Glutamatergic neuron (in vitro differentiated cells): ENCODE measurements at regions not wholly inside any gene's neighbourhood (a gene's known extent, or its start where the extent isn't known, plus 50 kb on each side); places are given as distances from the start of the nearest gene placed in this dataset.

Source experiments
- DNase-seq: peaks from one replicate; pipeline ENCODE4 v3.0.0; 2022
- H3K27ac Mint-ChIP-seq: one replicate; pipeline ENCODE4 v1.8.0; 2020; ENCODE audit warnings: mild to moderate bottlenecking, mixed read lengths, inconsistent platforms; ENCODE audit not compliant: unreplicated experiment
- H3K27me3 Mint-ChIP-seq: one replicate; pipeline ENCODE4 v1.8.0; 2020; ENCODE audit warnings: mild to moderate bottlenecking, moderate library complexity, mixed read lengths, inconsistent platforms; ENCODE audit not compliant: unreplicated experiment
- H3K36me3 Mint-ChIP-seq: one replicate; pipeline ENCODE4 v1.8.0; 2020; ENCODE audit warnings: mild to moderate bottlenecking, mixed read lengths, inconsistent platforms; ENCODE audit not compliant: unreplicated experiment
- H3K4me1 Mint-ChIP-seq: one replicate; pipeline ENCODE4 v1.8.0; 2020; ENCODE audit warnings: mild to moderate bottlenecking, low read depth, mixed read lengths, inconsistent platforms; ENCODE audit not compliant: unreplicated experiment
- H3K4me3 Mint-ChIP-seq: one replicate; pipeline ENCODE4 v1.8.0; 2020; ENCODE audit warnings: mild to moderate bottlenecking, mixed read lengths, inconsistent platforms; ENCODE audit not compliant: unreplicated experiment
- H3K9me3 Mint-ChIP-seq: one replicate; pipeline ENCODE4 v1.8.0; 2020; ENCODE audit warnings: mild to moderate bottlenecking, moderate library complexity, mixed read lengths, inconsistent platforms; ENCODE audit not compliant: unreplicated experiment
- TF ChIP-seq, protein P1 (sequence below): fragments of 200-600 bp; sonication (generic); IDR thresholded peaks from one replicate; pipeline ENCODE4 v1.5.0; 2021; ENCODE audit not compliant: partially characterized antibody, unreplicated experiment

DNA sequence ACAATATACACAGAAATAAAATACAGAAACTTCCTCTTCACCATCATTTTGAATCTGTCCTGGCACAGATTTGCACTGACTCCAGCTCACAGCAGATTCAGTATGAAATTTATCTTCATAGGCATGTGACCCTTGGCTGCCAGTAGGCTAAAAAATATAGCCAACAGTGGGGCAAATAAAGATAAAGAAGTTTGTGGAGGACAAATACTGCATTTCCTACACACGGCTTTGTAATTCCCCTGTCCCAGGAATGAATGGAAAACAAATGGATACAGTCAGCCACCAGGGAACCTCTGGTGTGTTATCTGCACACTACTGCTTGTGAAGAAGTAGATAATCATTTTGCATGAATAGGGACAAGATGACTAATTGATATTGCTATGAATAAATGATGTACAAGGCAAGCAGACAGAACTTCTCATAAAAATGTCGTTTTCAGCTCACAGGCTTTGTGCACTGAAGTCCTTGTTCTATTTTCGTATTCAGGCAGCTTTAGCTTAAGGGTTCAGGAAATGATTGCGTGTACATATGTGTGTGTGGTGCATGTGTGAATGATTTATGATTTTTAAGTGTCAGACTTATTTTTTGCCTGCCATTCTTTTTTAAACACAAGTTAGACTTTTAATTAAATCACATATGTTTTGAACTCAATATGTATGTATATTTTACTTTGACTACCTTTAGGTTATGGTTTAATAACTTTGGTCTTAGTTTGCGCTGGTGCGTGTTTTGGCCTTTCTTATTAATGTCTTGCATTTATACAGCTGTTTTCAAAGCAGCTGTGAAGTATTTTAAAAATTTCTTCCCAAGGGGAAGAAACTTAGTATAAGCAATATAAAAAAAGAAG lies 543.8 kb upstream of the JAG1 start:
- H3K4me1 Mint-ChIP-seq, result no peaks in the 10 kb centered on the region
- TF ChIP-seq, protein P1, sequence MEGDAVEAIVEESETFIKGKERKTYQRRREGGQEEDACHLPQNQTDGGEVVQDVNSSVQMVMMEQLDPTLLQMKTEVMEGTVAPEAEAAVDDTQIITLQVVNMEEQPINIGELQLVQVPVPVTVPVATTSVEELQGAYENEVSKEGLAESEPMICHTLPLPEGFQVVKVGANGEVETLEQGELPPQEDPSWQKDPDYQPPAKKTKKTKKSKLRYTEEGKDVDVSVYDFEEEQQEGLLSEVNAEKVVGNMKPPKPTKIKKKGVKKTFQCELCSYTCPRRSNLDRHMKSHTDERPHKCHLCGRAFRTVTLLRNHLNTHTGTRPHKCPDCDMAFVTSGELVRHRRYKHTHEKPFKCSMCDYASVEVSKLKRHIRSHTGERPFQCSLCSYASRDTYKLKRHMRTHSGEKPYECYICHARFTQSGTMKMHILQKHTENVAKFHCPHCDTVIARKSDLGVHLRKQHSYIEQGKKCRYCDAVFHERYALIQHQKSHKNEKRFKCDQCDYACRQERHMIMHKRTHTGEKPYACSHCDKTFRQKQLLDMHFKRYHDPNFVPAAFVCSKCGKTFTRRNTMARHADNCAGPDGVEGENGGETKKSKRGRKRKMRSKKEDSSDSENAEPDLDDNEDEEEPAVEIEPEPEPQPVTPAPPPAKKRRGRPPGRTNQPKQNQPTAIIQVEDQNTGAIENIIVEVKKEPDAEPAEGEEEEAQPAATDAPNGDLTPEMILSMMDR, result no peak
- H3K4me3 Mint-ChIP-seq, result no peak overlapping the region
- DNase-seq, result no peak
- H3K36me3 Mint-ChIP-seq, result no peaks in the 10 kb centered on the region
- no peak overlapping the region for H3K27ac Mint-ChIP-seq
- H3K9me3 Mint-ChIP-seq, result no peaks in the 10 kb centered on the region
- peaks cover 2% of the 10 kb centered on the region for H3K27me3 Mint-ChIP-seq

DNA sequence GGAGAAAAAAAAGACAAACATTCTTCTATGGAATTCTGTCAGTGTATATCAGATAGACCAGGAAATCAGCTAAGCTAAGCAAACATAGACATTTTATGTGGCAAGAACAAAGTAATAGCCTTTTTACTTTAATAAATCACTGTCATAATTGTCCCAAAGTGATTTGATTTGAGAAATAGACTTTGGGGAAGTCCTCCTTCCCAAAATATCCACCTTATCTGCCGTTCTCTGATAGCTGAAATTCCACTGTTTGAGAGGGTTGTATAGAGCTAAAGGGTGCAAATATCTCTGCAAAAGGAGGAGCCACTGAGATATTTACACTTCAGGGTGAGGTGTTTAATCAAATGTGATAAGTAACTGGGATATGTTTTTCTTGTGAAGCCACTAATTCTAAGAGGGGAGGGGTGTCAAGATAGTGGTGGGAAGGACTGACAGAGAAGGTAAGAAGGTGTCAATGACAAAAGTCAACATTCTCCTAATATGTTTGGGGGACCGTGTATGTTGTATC lies 544.4 kb upstream of the JAG1 start:
- TF ChIP-seq, protein P1, result no peak
- peaks cover 2% of the 10 kb centered on the region for H3K27me3 Mint-ChIP-seq
- no peaks in the 10 kb centered on the region for H3K36me3 Mint-ChIP-seq
- no peaks in the 10 kb centered on the region for H3K9me3 Mint-ChIP-seq
- no peak for DNase-seq
- no peaks in the 10 kb centered on the region for H3K4me1 Mint-ChIP-seq
- H3K4me3 Mint-ChIP-seq, result no peak overlapping the region
- H3K27ac Mint-ChIP-seq, result no peak overlapping the region

DNA sequence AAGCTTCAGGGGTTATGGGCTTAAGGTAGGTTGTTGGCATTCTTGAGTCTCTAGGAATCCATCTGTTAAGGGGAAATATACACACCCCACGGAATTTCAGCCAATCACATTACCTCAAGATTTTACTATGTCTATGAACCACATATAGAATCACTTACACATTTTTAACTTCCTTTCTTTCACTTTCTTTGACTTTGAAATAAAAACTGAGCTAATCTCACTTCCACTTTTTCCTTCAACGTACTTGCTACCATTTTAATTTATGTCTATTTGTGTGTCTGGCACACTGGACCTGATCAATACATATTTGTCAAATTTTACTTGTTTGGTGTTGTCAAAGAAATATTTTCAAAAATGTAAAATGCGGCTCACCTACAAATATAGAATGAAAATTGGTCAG lies 545.4 kb upstream of the JAG1 start:
- Mint-ChIP-seq H3K27me3 (peaks cover 2% of the 10 kb centered on the region), H3K27ac (no peak overlapping the region), H3K36me3 (no peaks in the 10 kb centered on the region), H3K4me3 (no peak overlapping the region), H3K9me3 (no peaks in the 10 kb centered on the region), H3K4me1 (no peaks in the 10 kb centered on the region)
- TF ChIP-seq, protein P1, result no peak
- DNase-seq, result no peak

DNA sequence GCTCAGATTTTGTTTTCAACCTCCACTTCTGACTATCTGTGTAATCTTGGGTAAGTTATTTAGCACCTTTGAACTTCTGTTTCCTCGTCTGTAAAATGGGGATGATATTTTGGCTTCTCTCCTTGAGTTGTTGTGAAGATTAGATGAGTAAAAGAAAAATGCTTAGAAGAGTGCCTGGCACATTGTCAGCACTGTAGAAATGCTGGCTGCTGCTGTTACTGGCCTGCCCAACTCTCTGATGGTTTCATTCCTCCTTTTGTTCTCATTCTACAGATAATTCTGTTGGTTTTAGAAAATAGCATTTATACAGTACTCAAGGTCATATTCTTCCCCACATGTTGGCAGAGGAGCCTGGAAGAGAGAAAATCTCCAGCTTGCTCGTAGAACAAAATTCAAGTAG lies 547.2 kb upstream of the JAG1 start:
- Mint-ChIP-seq H3K27ac (no peak overlapping the region), H3K9me3 (no peaks in the 10 kb centered on the region)

More for the DNA sequence above, 547.2 kb upstream of the JAG1 start:
- no peak overlapping the region for H3K4me3 Mint-ChIP-seq
- peaks cover 2% of the 10 kb centered on the region for H3K27me3 Mint-ChIP-seq
- no peaks in the 10 kb centered on the region for H3K4me1 Mint-ChIP-seq
- TF ChIP-seq, protein P1, result no peak
- DNase-seq, result no peak
- no peaks in the 10 kb centered on the region for H3K36me3 Mint-ChIP-seq
